Thoracic aorta (tissue), 2 donors: ENCODE measurements at regions not wholly inside any gene's neighbourhood (a gene's known extent, or its start where the extent isn't known, plus 50 kb on each side); places are given as distances from the start of the nearest gene placed in this dataset.

Experiments used
- ATAC-seq: fragments of 150-250 bp; one replicate; pipeline ENCODE4 v1.8.0; 2017; ENCODE audit warnings: low read depth; ENCODE audit not compliant: insufficient number of reproducible peaks, low FRiP score
- DNase-seq: peaks from one replicate; pipeline ENCODE4 v3.0.0-alpha.2; 2020; ENCODE audit warnings: low spot score
- H3K27ac ChIP-seq, 2 donors: fragments of 200-600 bp; sonication (generic); 1 replicate in 1 of 2; 2 replicates in 1 of 2; pipeline ENCODE4 v1.5.1; 2016; ENCODE audit warnings: mild to moderate bottlenecking in 2 of 2, moderate library complexity in 2 of 2
- H3K27me3 ChIP-seq: fragments of 200-600 bp; sonication (generic); replicated peaks from 2 replicates; pipeline ENCODE4 v1.6.0; 2016; ENCODE audit warnings: mild to moderate bottlenecking; ENCODE audit not compliant: insufficient read depth
- H3K36me3 ChIP-seq: fragments of 200-600 bp; sonication (generic); one replicate; pipeline ENCODE4 v1.5.1; 2016
- H3K4me1 ChIP-seq, 2 donors: fragments of 200-600 bp; sonication (generic); 1 replicate in 1 of 2; 2 replicates in 1 of 2; pipeline versions ENCODE4 v1.5.1 to v1.6.0; 2016; ENCODE audit warnings: low read depth in 2 of 2, mild to moderate bottlenecking in 1 of 2; ENCODE audit not compliant: control insufficient read depth in 1 of 2
- H3K4me3 ChIP-seq: fragments of 200-600 bp; sonication (generic); 2 replicates; pipeline ENCODE4 v1.5.1; 2016; ENCODE audit warnings: mild to moderate bottlenecking
- H3K9me3 ChIP-seq: fragments of 200-600 bp; sonication (generic); 2 replicates; pipeline ENCODE4 v1.5.1; 2016
- CTCF ChIP-seq: fragments of 200-600 bp; sonication (generic); IDR thresholded peaks from one replicate; pipeline ENCODE4 v1.5.1; 2019; ENCODE audit warnings: antibody characterized with exemption

- no peaks in the 10 kb centered on the region for H3K36me3 ChIP-seq
- ATAC-seq = no peak
Measured at GRCh38 chr3:109922856-109923255, 585.5 kb upstream of the DPPA4 start.

GRCh38 chr3:109923431-109923830 lies 586.1 kb upstream of the DPPA4 start:
- TF ChIP-seq CTCF = no peak
- Histone ChIP-seq H3K9me3 (no peaks in the 10 kb centered on the region), H3K36me3 (no peaks in the 10 kb centered on the region), H3K4me3 (no peak overlapping the region), H3K27ac (no peak overlapping the region), H3K27me3 (no peaks in the 10 kb centered on the region), H3K4me1 (no peaks in the 10 kb centered on the region)
- ATAC-seq = no peak
- DNase-seq = no peak

More at GRCh38 chr3:109922856-109923255, 585.5 kb upstream of the DPPA4 start:
- Histone ChIP-seq H3K4me1 (no peaks in the 10 kb centered on the region), H3K27ac (no peak overlapping the region), H3K4me3 (no peak overlapping the region), H3K9me3 (no peaks in the 10 kb centered on the region), H3K27me3 (no peaks in the 10 kb centered on the region)
- DNase-seq = no peak
- no peak for TF ChIP-seq CTCF

- Histone ChIP-seq H3K9me3 (no peaks in the 10 kb centered on the region), H3K27ac (no peak overlapping the region), H3K36me3 (no peaks in the 10 kb centered on the region), H3K27me3 (no peaks in the 10 kb centered on the region), H3K4me1 (no peaks in the 10 kb centered on the region), H3K4me3 (no peak overlapping the region)
- ATAC-seq (no peak), DNase-seq (no peak)
- TF ChIP-seq CTCF = no peak
Measured at GRCh38 chr3:109924196-109924595, 586.9 kb upstream of the DPPA4 start.

GRCh38 chr3:109926376-109926775 lies 589.0 kb upstream of the DPPA4 start:
- no peak for TF ChIP-seq CTCF
- H3K27ac ChIP-seq = no peak overlapping the region
- no peaks in the 10 kb centered on the region for H3K27me3 ChIP-seq
- no peaks in the 10 kb centered on the region for H3K4me1 ChIP-seq
- H3K9me3 ChIP-seq = no peaks in the 10 kb centered on the region
- H3K36me3 ChIP-seq = no peaks in the 10 kb centered on the region
- no peak overlapping the region for H3K4me3 ChIP-seq
- ATAC-seq = no peak
- DNase-seq = no peak

- H3K27me3 ChIP-seq = no peaks in the 10 kb centered on the region
- H3K27ac ChIP-seq = no peak overlapping the region
- H3K36me3 ChIP-seq = no peaks in the 10 kb centered on the region
- no peaks in the 10 kb centered on the region for H3K9me3 ChIP-seq
- DNase-seq (no peak), ATAC-seq (peak; percentile 82)
- H3K4me1 ChIP-seq = no peaks in the 10 kb centered on the region
- no peak for TF ChIP-seq CTCF
- H3K4me3 ChIP-seq = no peak overlapping the region
Measured at GRCh38 chr3:109927161-109927560, 589.8 kb upstream of the DPPA4 start.
